Stimulated activated CD4-positive, alpha-beta T cell treated with anti-CD3 and anti-CD28 coated beads, Interleukin-2, amount 100 ng/mL, for 4 hours (primary cell): ENCODE measurements at regions not wholly inside any gene's neighbourhood (a gene's known extent, or its start where the extent isn't known, plus 50 kb on each side); places are given as distances from the start of the nearest gene placed in this dataset.
"Not testable (repeated sequence)": the region's sequence is repeated elsewhere in the genome, so short reads cannot be mapped to it uniquely, and the experiment has no call there.

Source experiments
- DNase-seq: peaks from one replicate; pipeline ENCODE4 v3.0.0-alpha.2; 2020; ENCODE audit warnings: low read depth

- DNase-seq, result no peak
Measured at GRCh38 chr11:88061111-88061510, 114.1 kb downstream of the RAB38 start.

DNA sequence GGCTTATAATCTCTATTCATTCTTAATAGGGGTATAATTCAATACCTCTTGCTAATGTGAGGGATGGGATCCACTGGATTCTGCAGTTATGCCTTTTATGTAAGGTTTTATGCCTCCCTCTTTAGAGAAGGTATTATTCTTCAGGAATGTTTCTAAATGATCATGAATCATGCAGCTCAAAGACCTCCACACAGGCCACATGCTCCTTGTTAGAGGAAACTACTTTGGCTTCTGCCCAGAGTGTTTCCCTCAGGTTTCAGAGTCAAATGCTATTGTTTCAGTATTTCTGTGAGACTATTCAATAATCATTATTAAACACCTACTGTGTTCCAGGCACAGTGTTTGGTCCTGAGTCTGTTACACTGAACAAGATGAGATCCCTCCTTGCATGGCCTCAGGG, 115.9 kb downstream of the RAB38 start:
- DNase-seq, result no peak

DNA sequence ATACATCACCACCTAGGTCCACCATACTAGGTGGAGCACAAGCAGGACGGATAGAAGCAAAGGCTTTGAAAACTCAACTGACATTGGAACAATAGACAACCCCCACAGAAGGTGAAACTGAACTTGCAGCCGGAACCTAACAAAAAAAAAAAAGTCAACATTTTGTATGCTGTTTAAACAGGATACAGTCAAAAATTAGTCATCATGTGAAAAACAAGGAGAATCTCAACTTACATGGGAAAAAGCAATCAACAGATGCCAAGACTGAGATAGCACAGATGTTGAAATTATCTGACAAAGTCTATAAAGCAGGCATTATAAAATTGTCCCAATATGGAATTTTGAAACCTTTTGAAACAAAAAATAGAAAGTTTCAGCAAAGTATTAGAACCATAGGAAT, 123.8 kb downstream of the RAB38 start:
- DNase-seq, result no peak

GRCh38 chr11:88050247-88050646, 125.0 kb downstream of the RAB38 start:
- no peak for DNase-seq

DNA sequence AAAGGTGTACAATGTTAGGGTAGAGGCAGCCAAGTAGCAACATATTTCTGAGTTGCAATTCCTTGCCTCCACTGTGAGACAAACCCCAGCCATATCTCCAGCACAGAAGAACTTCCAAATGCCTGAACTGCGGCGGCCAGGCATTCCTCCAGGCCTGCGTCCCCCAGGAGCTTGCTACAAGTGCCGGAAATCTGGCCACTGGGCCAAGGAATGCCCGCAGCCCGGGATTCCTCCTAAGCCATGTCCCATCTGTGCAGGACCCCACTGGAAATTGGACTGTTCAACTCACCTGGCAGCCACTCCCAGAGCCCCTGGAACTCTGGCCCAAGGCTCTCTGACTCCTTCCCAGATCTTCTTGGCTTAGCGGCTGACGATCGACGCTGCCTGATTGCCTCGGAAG, 130.0 kb downstream of the RAB38 start:
- DNase-seq, result not testable (repeated sequence)

- DNase-seq, result not testable (repeated sequence)
Measured at GRCh38 chr11:88044658-88045057, 130.6 kb downstream of the RAB38 start.

DNA sequence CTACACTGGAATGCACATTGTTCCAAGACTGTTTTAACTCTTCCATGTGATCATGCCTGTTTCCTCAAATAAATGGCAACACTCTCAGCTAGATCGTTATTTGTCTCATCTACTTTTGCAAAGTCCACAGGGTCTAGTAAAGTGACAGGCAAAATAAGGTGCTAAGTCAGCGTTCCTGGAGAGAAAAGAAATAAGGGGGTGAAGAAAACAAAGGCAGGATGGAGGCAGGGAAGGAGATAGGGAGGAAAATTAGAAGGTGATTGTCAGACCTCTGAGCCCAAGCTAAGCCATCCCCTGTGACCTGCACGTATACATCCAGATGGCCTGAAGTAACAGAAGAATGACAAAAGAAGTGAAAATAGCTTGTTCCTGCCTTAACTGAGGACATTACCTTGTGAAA, 132.1 kb downstream of the RAB38 start:
- DNase-seq, result no peak

DNA sequence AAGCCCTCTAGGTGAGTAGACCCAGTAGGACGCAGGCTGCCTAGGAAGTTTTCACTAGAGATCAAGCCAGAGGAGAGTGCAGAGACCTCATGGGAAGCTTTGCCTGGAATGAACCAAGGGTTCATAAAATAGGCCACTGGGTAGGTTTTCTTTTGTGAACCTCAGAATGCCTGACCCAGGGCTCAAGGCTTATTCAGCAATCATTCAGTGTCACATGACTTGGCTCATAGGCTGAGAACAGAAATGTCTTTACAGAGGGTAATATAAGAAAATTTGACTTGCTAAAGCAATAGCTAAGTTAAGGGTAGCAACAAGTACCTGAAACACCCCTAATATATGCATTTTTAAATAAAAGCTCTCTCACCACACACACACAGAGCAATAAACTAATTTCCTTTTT, 132.6 kb downstream of the RAB38 start:
- no peak for DNase-seq

DNA sequence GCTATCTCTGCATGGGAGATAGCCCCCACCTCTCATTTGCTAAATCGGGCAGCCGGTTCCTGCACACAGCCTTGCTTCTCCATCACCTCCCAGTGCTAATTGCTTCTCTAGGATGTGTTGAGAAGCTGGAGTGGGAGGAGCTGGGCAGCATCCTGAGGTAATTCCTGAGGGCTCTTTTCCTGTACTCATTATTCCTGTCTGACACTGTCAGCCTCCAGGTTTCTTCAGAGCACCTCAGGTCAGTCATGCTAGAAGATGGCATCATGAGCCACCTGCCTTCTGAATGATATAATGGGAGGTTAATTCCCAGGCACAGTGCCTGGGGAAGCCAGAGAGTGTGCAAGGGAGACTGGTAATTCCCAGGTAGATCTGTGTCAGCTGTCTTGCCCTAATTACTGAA, 133.0 kb downstream of the RAB38 start:
- no peak for DNase-seq

DNA sequence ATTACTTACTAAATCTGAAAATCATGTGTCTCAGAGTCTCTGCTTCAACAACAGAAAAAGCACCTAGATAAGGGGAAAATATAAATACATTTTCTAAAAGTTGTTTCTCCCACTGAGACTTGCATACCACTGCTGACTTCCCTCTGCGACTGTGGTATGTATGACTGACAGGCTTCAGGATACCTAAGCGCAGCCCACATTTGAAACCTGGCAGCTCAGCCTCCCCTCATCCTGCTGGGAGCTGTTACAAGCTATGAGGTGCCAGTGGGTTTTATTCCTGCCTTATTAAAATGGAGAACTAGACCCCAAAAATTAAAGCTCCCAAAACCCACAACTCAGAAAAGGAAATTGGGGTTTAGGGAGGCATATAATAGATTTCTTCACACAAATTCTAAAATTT, 133.6 kb downstream of the RAB38 start:
- no peak for DNase-seq

DNA sequence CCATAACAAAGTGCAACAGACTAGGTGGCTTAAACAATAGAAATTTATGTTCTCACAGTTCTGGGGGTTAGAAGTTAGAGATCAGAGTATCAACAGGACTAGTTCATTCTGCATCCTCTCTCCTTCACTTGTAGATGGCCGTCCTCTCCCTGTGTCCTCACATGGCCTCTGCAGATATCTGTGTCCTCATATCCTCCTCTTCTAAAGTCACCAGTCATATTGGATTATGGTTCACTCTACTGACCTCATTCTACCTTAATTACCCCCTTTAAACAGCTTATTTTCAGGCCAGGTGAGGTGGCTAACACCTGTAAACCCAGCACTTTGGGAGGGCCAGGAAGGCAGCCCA, 135.1 kb downstream of the RAB38 start:
- DNase-seq, result no peak

DNA sequence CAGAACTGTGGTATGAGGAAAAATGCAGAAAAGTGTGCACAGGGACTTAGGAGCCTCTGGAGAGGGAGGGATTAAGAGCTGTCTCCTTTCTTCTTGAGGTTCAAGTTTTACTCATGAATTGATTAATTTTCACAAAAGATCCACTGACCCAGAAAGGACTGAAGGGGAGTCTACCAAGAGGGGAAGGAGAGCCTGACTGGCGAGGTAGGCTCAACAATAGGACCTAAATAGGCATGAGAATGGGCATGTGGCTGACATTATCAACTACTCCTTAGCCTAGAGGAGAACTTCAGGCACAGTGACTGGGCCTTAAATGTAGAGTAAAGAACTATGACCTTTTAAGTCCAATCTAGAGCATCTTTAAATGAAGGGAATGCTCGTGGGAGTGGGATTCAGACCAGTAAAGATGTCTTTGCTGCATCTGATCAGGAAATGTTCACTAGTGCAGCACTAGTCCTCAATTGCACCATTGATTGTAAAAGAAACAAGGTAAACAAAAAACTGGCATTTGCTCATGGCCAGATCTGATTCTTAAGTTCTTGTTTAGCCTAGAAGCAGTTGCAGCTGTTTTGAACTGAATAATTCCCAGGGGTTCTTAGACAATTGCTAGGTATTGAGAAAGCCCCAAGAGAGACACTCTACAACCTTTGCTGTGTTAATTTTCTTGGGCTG, 135.6 kb downstream of the RAB38 start:
- no peak for DNase-seq

- no peak for DNase-seq
Measured at GRCh38 chr11:88038063-88038462, 137.2 kb downstream of the RAB38 start.

DNA sequence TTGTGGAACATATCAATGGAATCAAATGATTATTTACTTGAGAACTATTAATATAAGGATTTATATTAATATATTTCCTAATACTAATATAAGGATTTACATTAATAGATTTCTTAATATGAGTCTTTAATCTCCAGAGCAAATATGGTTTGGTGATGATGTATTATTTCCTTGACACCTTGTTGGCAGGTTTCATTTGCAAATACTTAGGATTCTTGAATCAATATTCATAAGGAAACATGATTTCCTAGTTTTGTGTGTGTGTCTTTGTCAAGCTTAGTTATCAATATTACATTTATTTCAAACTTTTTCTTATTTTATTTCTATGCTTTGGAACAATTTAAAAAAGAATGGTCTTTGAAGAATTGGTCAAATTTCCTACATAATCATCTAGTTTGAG, 138.5 kb downstream of the RAB38 start:
- DNase-seq, result no peak

GRCh38 chr11:88035271-88035670, 140.0 kb downstream of the RAB38 start:
- no peak for DNase-seq

GRCh38 chr11:88017666-88018065, 157.6 kb downstream of the RAB38 start:
- DNase-seq, result no peak

DNA sequence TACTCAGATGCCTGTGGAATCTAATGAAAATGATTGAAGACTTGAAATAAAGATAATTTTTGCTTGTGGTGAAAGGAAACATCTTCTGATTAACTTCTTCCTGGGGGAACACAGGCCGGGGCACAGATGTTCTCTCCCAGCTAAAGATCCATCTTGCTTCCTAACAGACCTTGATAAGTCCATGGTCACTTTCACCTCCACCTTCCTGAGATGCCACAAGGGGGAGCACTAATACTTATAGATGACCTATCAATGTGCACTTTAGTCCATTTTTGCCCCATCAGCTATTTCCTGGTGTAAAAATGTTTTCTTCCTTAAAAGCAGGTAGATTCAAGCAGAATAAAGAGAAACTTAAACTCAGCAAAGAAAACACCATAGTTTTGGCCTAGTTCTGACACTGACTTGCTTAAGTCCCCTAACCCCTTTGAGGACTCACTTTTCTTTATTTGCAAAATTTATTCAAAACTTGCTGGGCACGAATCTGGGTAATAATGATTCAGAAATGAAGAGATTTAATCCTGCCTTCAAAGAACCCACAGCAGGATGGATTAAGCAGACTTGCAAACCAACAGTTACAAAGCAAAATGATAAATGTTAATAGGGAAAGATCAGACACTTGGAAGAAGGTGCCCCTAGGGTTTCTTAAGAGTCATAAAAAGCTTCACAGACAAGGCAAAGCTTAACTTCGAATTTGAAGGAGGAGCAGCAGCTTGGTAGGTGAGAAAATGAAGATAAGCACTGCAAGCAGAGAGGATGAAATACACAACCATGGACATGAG, 158.7 kb downstream of the RAB38 start:
- peak; percentile 29 for DNase-seq

DNA sequence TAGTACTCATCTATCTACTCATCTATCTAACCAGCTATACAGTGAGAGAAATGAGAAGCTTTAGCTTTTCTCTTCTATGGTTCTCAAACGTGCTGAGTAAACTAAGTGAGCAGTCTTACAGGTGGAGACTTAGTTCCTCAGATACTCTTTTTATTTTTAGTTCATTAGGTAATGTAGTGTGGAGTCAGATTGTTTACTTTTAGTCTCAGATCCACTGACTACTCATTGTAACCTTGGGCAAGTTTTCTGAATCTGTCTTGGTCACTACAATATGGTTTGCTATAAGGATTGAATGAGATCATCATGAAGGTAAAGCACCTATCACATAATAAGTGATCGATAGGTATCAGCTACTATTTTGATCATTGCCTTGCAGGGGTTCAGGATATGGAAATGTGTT, 160.1 kb downstream of the RAB38 start:
- no peak for DNase-seq

GRCh38 chr11:88013508-88014065, 161.7 kb downstream of the RAB38 start:
- DNase-seq, result no peak

DNA sequence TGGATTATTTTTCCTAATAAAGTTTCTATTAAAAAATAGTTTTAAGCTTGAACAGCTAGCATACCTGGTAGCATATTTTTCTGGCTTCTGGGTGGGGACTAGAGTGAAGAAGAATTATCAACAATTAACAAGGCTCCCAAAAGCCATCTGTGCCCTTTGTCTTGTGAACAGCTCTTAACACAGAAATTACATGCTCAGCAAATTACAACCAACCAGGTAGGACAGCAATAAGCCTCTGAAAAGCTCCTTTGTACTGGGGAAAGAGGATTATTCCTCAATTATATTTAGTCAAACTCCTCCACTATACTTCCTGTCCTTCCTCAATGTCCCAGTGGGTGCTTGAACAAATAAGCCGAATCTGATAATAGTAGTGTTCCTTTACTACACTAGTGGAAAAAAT, 162.8 kb downstream of the RAB38 start:
- no peak for DNase-seq

- no peak for DNase-seq
Measured at GRCh38 chr11:87976009-87976408, 199.2 kb downstream of the RAB38 start.

DNA sequence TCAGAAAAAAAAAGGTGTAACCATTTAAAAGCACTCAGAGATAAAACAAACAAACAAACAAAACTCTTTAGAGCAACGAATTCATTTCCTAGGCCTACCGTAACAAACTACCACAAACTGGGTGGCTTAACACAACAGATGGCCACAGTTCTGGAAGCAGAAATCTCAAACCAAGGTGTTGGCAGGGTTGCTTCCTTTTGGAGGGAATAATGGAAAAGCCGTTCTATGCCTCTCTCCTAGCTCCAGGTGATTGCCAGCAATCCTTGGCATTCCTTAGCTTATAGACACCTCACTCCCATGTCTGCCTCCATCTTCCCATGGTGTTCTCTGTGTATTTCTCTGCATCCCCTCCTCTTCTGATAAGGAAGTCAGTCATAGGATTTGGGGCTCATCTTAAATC, 200.4 kb downstream of the RAB38 start:
- DNase-seq, result no peak

- DNase-seq, result no peak
Measured at GRCh38 chr11:87972133-87972532, 203.1 kb downstream of the RAB38 start.

DNA sequence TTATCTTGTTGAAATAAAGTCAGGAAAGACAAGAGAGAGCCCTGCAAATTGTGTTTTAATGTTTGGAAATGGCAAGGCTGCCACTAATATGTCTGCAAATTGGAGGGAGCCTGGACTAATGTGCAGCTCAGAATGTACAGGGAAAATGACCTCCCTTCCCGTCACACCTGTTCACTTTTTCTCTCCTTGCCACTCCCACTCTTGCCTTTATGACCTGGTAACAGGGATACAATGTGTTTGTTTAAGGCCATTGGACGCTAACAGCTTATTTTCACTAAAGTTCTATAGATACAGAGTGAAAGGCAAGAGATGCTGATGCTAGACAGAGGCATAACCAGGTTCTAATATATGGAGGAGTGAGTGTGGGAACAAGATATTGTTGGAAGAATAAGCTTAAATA, 203.9 kb downstream of the RAB38 start:
- no peak for DNase-seq
